ENCODE measurements at regions not wholly inside any gene's neighbourhood (a gene's known extent, or its start where the extent isn't known, plus 50 kb on each side); places are given as distances from the start of the nearest gene placed in this dataset.

GRCh38 chr5:88483964-88484672, 215.5 kb upstream of the TMEM161B start:
- H3K4me3 ChIP-seq (ENCODE audit: low read depth, low read length), result no peak overlapping the region
- TF ChIP-seq, protein P1, sequence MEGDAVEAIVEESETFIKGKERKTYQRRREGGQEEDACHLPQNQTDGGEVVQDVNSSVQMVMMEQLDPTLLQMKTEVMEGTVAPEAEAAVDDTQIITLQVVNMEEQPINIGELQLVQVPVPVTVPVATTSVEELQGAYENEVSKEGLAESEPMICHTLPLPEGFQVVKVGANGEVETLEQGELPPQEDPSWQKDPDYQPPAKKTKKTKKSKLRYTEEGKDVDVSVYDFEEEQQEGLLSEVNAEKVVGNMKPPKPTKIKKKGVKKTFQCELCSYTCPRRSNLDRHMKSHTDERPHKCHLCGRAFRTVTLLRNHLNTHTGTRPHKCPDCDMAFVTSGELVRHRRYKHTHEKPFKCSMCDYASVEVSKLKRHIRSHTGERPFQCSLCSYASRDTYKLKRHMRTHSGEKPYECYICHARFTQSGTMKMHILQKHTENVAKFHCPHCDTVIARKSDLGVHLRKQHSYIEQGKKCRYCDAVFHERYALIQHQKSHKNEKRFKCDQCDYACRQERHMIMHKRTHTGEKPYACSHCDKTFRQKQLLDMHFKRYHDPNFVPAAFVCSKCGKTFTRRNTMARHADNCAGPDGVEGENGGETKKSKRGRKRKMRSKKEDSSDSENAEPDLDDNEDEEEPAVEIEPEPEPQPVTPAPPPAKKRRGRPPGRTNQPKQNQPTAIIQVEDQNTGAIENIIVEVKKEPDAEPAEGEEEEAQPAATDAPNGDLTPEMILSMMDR (IDR thresholded peaks at IDR 0.05; ENCODE audit: insufficient read depth, low read depth, low read length, missing control alignments), result no peak
- DNase-seq (ENCODE audit: low read depth), result no peak

- TF ChIP-seq, protein P1 (IDR thresholded peaks at IDR 0.05; ENCODE audit: insufficient read depth, low read depth, low read length, missing control alignments), result no peak
- DNase-seq (ENCODE audit: low read depth), result no peak
- no peak overlapping the region for H3K4me3 ChIP-seq (ENCODE audit: low read depth, low read length)
These were observed 212.3 kb upstream of the TMEM161B start for GRCh38 chr5:88480801-88481499.

GRCh38 chr5:88480245-88480644, 211.6 kb upstream of the TMEM161B start:
- DNase-seq (ENCODE audit: low read depth), result no peak
- H3K4me3 ChIP-seq (ENCODE audit: low read depth, low read length), result no peak overlapping the region
- TF ChIP-seq, protein P1 (IDR thresholded peaks at IDR 0.05; ENCODE audit: insufficient read depth, low read depth, low read length, missing control alignments), result no peak

DNA sequence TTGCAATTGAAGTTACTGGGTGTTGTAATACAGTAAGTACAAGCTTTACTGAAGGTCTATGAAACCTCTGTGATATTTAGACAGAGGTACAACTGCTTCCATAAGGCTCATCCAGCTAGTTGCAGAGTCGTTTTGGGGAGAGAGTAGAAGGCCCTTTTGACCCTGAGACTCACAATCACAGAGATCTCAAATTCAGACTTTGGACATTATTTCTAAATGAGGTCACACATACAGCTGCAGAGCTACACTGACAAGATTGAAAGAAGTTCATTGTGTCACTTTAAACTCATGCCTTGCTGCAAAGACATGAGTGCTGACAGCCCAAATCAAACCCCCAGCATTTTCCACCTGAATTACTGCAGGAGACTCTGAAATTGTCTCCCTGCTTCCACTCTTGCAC, 205.9 kb upstream of the TMEM161B start:
- no peak for DNase-seq (ENCODE audit: low read depth)
- TF ChIP-seq, protein P1 (IDR thresholded peaks at IDR 0.05; ENCODE audit: insufficient read depth, low read depth, low read length, missing control alignments), result no peak
- no peak overlapping the region for H3K4me3 ChIP-seq (ENCODE audit: low read depth, low read length)

GRCh38 chr5:88470745-88471144, 202.1 kb upstream of the TMEM161B start:
- DNase-seq (ENCODE audit: low read depth), result no peak
- H3K4me3 ChIP-seq (ENCODE audit: low read depth, low read length), result no peak overlapping the region
- TF ChIP-seq, protein P1 (IDR thresholded peaks at IDR 0.05; ENCODE audit: insufficient read depth, low read depth, low read length, missing control alignments), result no peak

- DNase-seq (ENCODE audit: low read depth), result no peak
- TF ChIP-seq, protein P1 (IDR thresholded peaks at IDR 0.05; ENCODE audit: insufficient read depth, low read depth, low read length, missing control alignments), result no peak
These were observed 191.3 kb upstream of the TMEM161B start for GRCh38 chr5:88459971-88460370.

More at GRCh38 chr5:88459971-88460370, 191.3 kb upstream of the TMEM161B start:
- H3K4me3 ChIP-seq (ENCODE audit: low read depth, low read length), result no peak overlapping the region

Measured in GM12865 (cell line).